IMR-90 (cell line): ENCODE measurements at regions not wholly inside any gene's neighbourhood (a gene's known extent, or its start where the extent isn't known, plus 50 kb on each side); places are given as distances from the start of the nearest gene placed in this dataset.

Experiments used
- ATAC-seq: fragments of 200-7000 bp; cut with Tn5 transposase; 2 replicates; pipeline ENCODE4 v1.9.1; 2020; ENCODE audit warnings: low read depth, mild to moderate bottlenecking, moderate library complexity
- BruUV-seq: library from RNA; stranded (reverse); fragments of 400-500 nt; replicated peaks from 2 replicates; lab custom pipeline; 2021; lab: Mats Ljungman, UMichigan
- CTCF ChIA-PET: fragments of 300-600 bp; formaldehyde crosslinking; extraction: SDS; loops from one replicate; lab custom pipeline; 2021; ENCODE audit warnings: antibody characterized with exemption; lab: Yijun Ruan, JAX
- POLR2A ChIA-PET: fragments of 300-600 bp; sonication (Branson Sonifier 250); formaldehyde crosslinking; loops from one replicate; lab custom pipeline; 2022; ENCODE audit warnings: antibody characterized with exemption; ENCODE audit not compliant: unreplicated experiment; lab: Charles Lee
- DNase-seq: peaks from one replicate; pipeline ENCODE4 v3.0.0; 2013
- H2AFZ ChIP-seq: replicated peaks from 2 replicates; pipeline ENCODE3; 2013; ENCODE audit warnings: low read length, mild to moderate bottlenecking; ENCODE audit not compliant: poor library complexity
- H2AK5ac ChIP-seq: 2 replicates; pipeline ENCODE4 v1.6.1; 2013; ENCODE audit warnings: low read depth, low read length, inconsistent platforms
- H2AK9ac ChIP-seq: replicated peaks from 2 replicates; pipeline ENCODE3; 2013; ENCODE audit warnings: mild to moderate bottlenecking, low read depth, low read length, moderate library complexity; ENCODE audit not compliant: poor library complexity
- H2BK120ac ChIP-seq: 2 replicates; pipeline ENCODE4 v1.6.1; 2013; ENCODE audit warnings: low read depth, low read length, inconsistent platforms
- H2BK15ac ChIP-seq: 3 replicates; pipeline ENCODE4 v1.6.1; 2013; ENCODE audit warnings: low read depth, low read length, inconsistent platforms
- H2BK20ac ChIP-seq: 2 replicates; pipeline ENCODE4 v1.6.1; 2013; ENCODE audit warnings: low read depth, mild to moderate bottlenecking, inconsistent platforms, low read length, moderate library complexity
- H2BK5ac ChIP-seq: 2 replicates; pipeline ENCODE4 v1.6.1; 2013; ENCODE audit warnings: mild to moderate bottlenecking, low read depth, low read length, inconsistent platforms; ENCODE audit not compliant: poor library complexity, severe bottlenecking
- H3K14ac ChIP-seq: replicated peaks from 2 replicates; pipeline ENCODE4 v1.6.1; 2013; ENCODE audit warnings: low read depth, low read length, inconsistent platforms
- H3K18ac ChIP-seq: 2 replicates; pipeline ENCODE4 v1.6.1; 2013; ENCODE audit warnings: low read depth, low read length, control low read depth
- H3K23ac ChIP-seq: 2 replicates; pipeline ENCODE4 v1.6.1; 2013; ENCODE audit warnings: low read depth, low read length, inconsistent platforms
- H3K27ac ChIP-seq: 2 replicates; pipeline ENCODE4 v1.5.1; 2013; ENCODE audit warnings: mild to moderate bottlenecking, control low read depth, low read length; ENCODE audit not compliant: insufficient read depth
- H3K27me3 ChIP-seq: 2 replicates; pipeline ENCODE4 v1.6.1; 2013; ENCODE audit warnings: low read length; ENCODE audit not compliant: control insufficient read depth, insufficient read depth
- H3K36me3 ChIP-seq: 2 replicates; pipeline ENCODE4 v1.6.1; 2013; ENCODE audit warnings: low read length, mixed read lengths; ENCODE audit not compliant: control insufficient read depth, insufficient read depth
- H3K4ac ChIP-seq: 2 replicates; pipeline ENCODE4 v1.6.1; 2013; ENCODE audit warnings: low read depth, low read length, inconsistent platforms
- H3K4me1 ChIP-seq: 2 replicates; pipeline ENCODE4 v1.6.1; 2013; ENCODE audit warnings: low read length, mixed read lengths; ENCODE audit not compliant: control insufficient read depth, insufficient read depth
- H3K4me2 ChIP-seq: 2 replicates; pipeline ENCODE4 v1.6.1; 2013; ENCODE audit warnings: low read depth, mild to moderate bottlenecking, control low read depth, low read length, moderate library complexity
- H3K4me3 ChIP-seq: 2 replicates; pipeline ENCODE4 v1.5.1; 2013; ENCODE audit warnings: low read depth, mild to moderate bottlenecking, control low read depth, low read length, moderate library complexity; ENCODE audit not compliant: insufficient read depth
- H3K56ac ChIP-seq: 2 replicates; pipeline ENCODE4 v1.6.1; 2013; ENCODE audit warnings: low read length, inconsistent platforms; ENCODE audit not compliant: insufficient read depth; ENCODE audit errors: extremely low read depth
- H3K79me1 ChIP-seq, 2 experiments: 2 replicates each; pipeline ENCODE4 v1.6.1; 2013; ENCODE audit warnings: low read length in 2 of 2, inconsistent platforms in 1 of 2, low read depth in 1 of 2
- H3K9ac ChIP-seq: 2 replicates; pipeline ENCODE4 v1.6.1; 2013; ENCODE audit warnings: low read depth, low read length, control low read depth
- H3K9me1 ChIP-seq: 2 replicates; pipeline ENCODE4 v1.6.1; 2013; ENCODE audit warnings: low read length, inconsistent platforms; ENCODE audit not compliant: insufficient read depth
- H3K9me3 ChIP-seq: 2 replicates; pipeline ENCODE4 v1.6.1; 2013; ENCODE audit warnings: low read length; ENCODE audit not compliant: control insufficient read depth, insufficient read depth
- H4K20me1 ChIP-seq: 2 replicates; pipeline ENCODE4 v1.6.1; 2013; ENCODE audit warnings: low read length, inconsistent platforms; ENCODE audit not compliant: insufficient read depth
- H4K5ac ChIP-seq: 2 replicates; pipeline ENCODE4 v1.6.1; 2013; ENCODE audit warnings: mild to moderate bottlenecking, low read depth, low read length, control low read depth
- H4K8ac ChIP-seq, 2 experiments: 2 replicates each; pipeline ENCODE4 v1.6.1; 2013; ENCODE audit warnings: low read depth in 2 of 2, low read length in 2 of 2, control low read depth in 1 of 2, inconsistent platforms in 1 of 2
- H4K91ac ChIP-seq: 2 replicates; pipeline ENCODE4 v1.6.1; 2013; ENCODE audit warnings: low read depth, low read length, inconsistent platforms; ENCODE audit not compliant: insufficient read depth
- BHLHE40 ChIP-seq: fragments of 150-350 bp; IDR thresholded peaks from 2 replicates; pipeline ENCODE4 v1.6.1; 2016; ENCODE audit warnings: mild to moderate bottlenecking, low read depth, low read length
- CEBPB ChIP-seq: IDR thresholded peaks from 2 replicates; pipeline ENCODE4 v1.6.1; 2012; ENCODE audit warnings: low read depth, low read length, improper control_type of control experiment
- CHD1 ChIP-seq: IDR thresholded peaks from 2 replicates; pipeline ENCODE4 v1.6.1; 2012; ENCODE audit warnings: low read depth, low read length, improper control_type of control experiment
- CTCF ChIP-seq: conservative IDR thresholded peaks from 2 replicates; pipeline ENCODE4 v1.5.1; 2012; ENCODE audit warnings: mild to moderate bottlenecking, low read depth, low read length, improper control_type of control experiment
- ELK1 ChIP-seq: fragments of 150-350 bp; IDR thresholded peaks from 2 replicates; pipeline ENCODE4 v1.6.1; 2016; ENCODE audit warnings: low read depth, mild to moderate bottlenecking, low read length, moderate library complexity, borderline replicate concordance
- FOS ChIP-seq: fragments of 150-350 bp; IDR thresholded peaks from 2 replicates; pipeline ENCODE4 v1.6.1; 2016; ENCODE audit warnings: low read depth, low read length
- MAFK ChIP-seq: IDR thresholded peaks from 2 replicates; pipeline ENCODE4 v1.6.1; 2012; ENCODE audit warnings: low read depth, low read length, improper control_type of control experiment
- MAZ ChIP-seq: IDR thresholded peaks from 2 replicates; pipeline ENCODE4 v1.6.1; 2012; ENCODE audit warnings: low read depth, mild to moderate bottlenecking, low read length, improper control_type of control experiment, moderate library complexity, borderline replicate concordance
- MXI1 ChIP-seq: IDR thresholded peaks from 2 replicates; pipeline ENCODE4 v1.6.1; 2012; ENCODE audit warnings: low read depth, mild to moderate bottlenecking, low read length, moderate library complexity, borderline replicate concordance
- NFE2L2 ChIP-seq: fragments of 150-350 bp; IDR thresholded peaks from 2 replicates; pipeline ENCODE4 v1.6.1; 2016; ENCODE audit warnings: low read depth, mild to moderate bottlenecking, low read length
- POLR2A ChIP-seq: IDR thresholded peaks from 2 replicates; pipeline ENCODE4 v1.6.1; 2012; ENCODE audit warnings: mild to moderate bottlenecking, low read depth, low read length
- SMC3 ChIP-seq: fragments of 150-350 bp; IDR thresholded peaks from 2 replicates; pipeline ENCODE4 v1.6.1; 2016; ENCODE audit warnings: low read depth, mild to moderate bottlenecking, antibody characterized with exemption, low read length, moderate library complexity
- USF2 ChIP-seq: fragments of 150-350 bp; IDR thresholded peaks from 2 replicates; pipeline ENCODE4 v1.6.1; 2017; ENCODE audit warnings: mild to moderate bottlenecking, antibody characterized with exemption, low read length, low read depth
- WGBS, 2 experiments: methylation state at CpG; one replicate each; pipeline versions ENCODE4 v1.1.5 to v1.1.7; 2013; ENCODE audit warnings: missing lambda C conversion rate in 2 of 2; ENCODE audit not compliant: insufficient read length in 1 of 2; ENCODE audit errors: extremely low coverage in 2 of 2; 5-methylcytosine and 5-hydroxymethylcytosine counted together
- dilution Hi-C: fragments of 300-500 bp; cut with HindIII; formaldehyde crosslinking; loops from one replicate; pipeline ENCODE4 v1.14.3; 2018; ENCODE audit warnings: low sequenced_read_pairs; ENCODE audit not compliant: unreplicated experiment
- in situ Hi-C: fragments of 300-500 bp; cut with MboI; formaldehyde crosslinking; loops from 3 replicates; pipeline ENCODE4 v1.14.3; 2019; ENCODE audit warnings: low sequenced_read_pairs, inconsistent platforms, mixed read lengths
- intact Hi-C: fragments of 100-400 bp; cut with micrococcal nuclease; formaldehyde crosslinking; loops from 2 replicates; pipeline ENCODE4 v1.10.0; 2022

- H2BK20ac ChIP-seq = no peak overlapping the region
- no peak overlapping the region for H2AK9ac ChIP-seq
- no peak overlapping the region for H3K56ac ChIP-seq
- no peaks in the 10 kb centered on the region for H4K20me1 ChIP-seq
- H3K9me3 ChIP-seq = no peaks in the 10 kb centered on the region
- H3K4me3 ChIP-seq = no peak overlapping the region
- ChIA-PET CTCF (interaction anchor here (0.6 kb wide), 1 partner anchor 334 kb away, joined by 3 read pairs; no protein-coding TSS in a partner anchor), POLR2A (no interaction called here)
- H3K14ac ChIP-seq = no peak overlapping the region
- no peaks in the 10 kb centered on the region for H3K4me1 ChIP-seq
- no peak overlapping the region for H4K91ac ChIP-seq
- H3K4ac ChIP-seq = no peak overlapping the region
- in situ Hi-C loops = no loop called here
- no peak overlapping the region for H2AFZ ChIP-seq
- H3K4me2 ChIP-seq = no peak overlapping the region
- no TSS peak for BruUV-seq
- no peak overlapping the region for H3K9ac ChIP-seq
- H3K27me3 ChIP-seq = no peaks in the 10 kb centered on the region
- H3K27ac ChIP-seq = no peak overlapping the region
- TF ChIP-seq CEBPB (no peak), MXI1 (no peak), MAFK (no peak), USF2 (no peak), CHD1 (no peak), ELK1 (no peak), MAZ (no peak), POLR2A (no peak), NFE2L2 (no peak), SMC3 (no peak), FOS (no peak), BHLHE40 (no peak), CTCF (no peak)
- no peaks in the 10 kb centered on the region for H3K79me1 ChIP-seq
- H4K8ac ChIP-seq = no peak overlapping the region
- H3K18ac ChIP-seq = no peak overlapping the region
- no peak overlapping the region for H4K5ac ChIP-seq
- no peaks in the 10 kb centered on the region for H3K9me1 ChIP-seq
- no peak overlapping the region for H2BK120ac ChIP-seq
- intact Hi-C loops = no loop called here
- no peaks in the 10 kb centered on the region for H3K36me3 ChIP-seq
- no peak overlapping the region for H2BK5ac ChIP-seq
- dilution Hi-C loops = no loop called here
- H2AK5ac ChIP-seq = no peak overlapping the region
- no CpG with 5 or more reads among the region's 1 CpG for WGBS, 2 experiments
- H2BK15ac ChIP-seq = no peak overlapping the region
- no peak overlapping the region for H3K23ac ChIP-seq
- DNase-seq (no peak), ATAC-seq (no peak)
Measured at GRCh38 chr2:167599219-167599618, 648.2 kb downstream of the STK39 start.
